Tibial nerve (tissue), 4 donors: ENCODE measurements at regions not wholly inside any gene's neighbourhood (a gene's known extent, or its start where the extent isn't known, plus 50 kb on each side); places are given as distances from the start of the nearest gene placed in this dataset.
A peak's percentile ranks its signal among the peaks of the same experiment; 100 is the strongest.

Experiments used
- DNase-seq, 2 donors: peaks; one replicate each; pipeline ENCODE4 v3.0.0-alpha.2; 2019; ENCODE audit warnings: low spot score in 2 of 2
- H3K27ac ChIP-seq, 4 donors: fragments of 200-600 bp; sonication (generic) in 3 of 4; one replicate each; pipeline ENCODE4 v1.5.1; 2017 to 2019; ENCODE audit warnings: mild to moderate bottlenecking in 1 of 4
- H3K27me3 ChIP-seq, 2 donors: fragments of 200-600 bp; sonication (generic) in 1 of 2; one replicate each; pipeline versions ENCODE4 v1.5.1 to v1.6.0; 2017 to 2019
- H3K36me3 ChIP-seq, 3 donors: fragments of 200-600 bp; sonication (generic); one replicate each; pipeline ENCODE4 v1.5.1; 2018 to 2019
- H3K4me1 ChIP-seq, 4 donors: fragments of 200-600 bp; sonication (generic) in 3 of 4; one replicate each; pipeline ENCODE4 v1.5.1; 2017 to 2019
- H3K4me3 ChIP-seq, 4 donors: fragments of 200-600 bp; sonication (generic) in 3 of 4; one replicate each; pipeline ENCODE4 v1.5.1; 2017 to 2019; ENCODE audit warnings: mild to moderate bottlenecking in 1 of 4, moderate library complexity in 1 of 4
- H3K9me3 ChIP-seq, 4 donors: fragments of 200-600 bp; sonication (generic) in 3 of 4; one replicate each; pipeline ENCODE4 v1.5.1; 2017 to 2019
- EP300 ChIP-seq, 2 donors: sonication (generic); formaldehyde crosslinking; IDR thresholded peaks; one replicate each; pipeline ENCODE4 v1.6.1; 2017; ENCODE audit warnings: antibody characterized with exemption in 2 of 2, mild to moderate bottlenecking in 1 of 2
- POLR2A ChIP-seq, 2 donors: fragments of 450-650 bp; IDR thresholded peaks; one replicate each; pipeline ENCODE4 v1.6.1; 2017; ENCODE audit warnings: antibody characterized with exemption in 2 of 2, mild to moderate bottlenecking in 2 of 2, moderate library complexity in 2 of 2
- WGBS, 2 donors: methylation state at CpG; one replicate each; pipeline ENCODE4 v1.1.5; 2018; 5-methylcytosine and 5-hydroxymethylcytosine counted together
- TF ChIP-seq, protein P1 (sequence below), 5 experiments: fragments of 200-600 bp in 3 of 5; fragments of 450-650 bp in 2 of 5; sonication (generic) in 3 of 5; IDR thresholded peaks; one replicate each; pipeline ENCODE4 v1.5.1; 2016 to 2019; ENCODE audit warnings: antibody characterized with exemption in 5 of 5, mild to moderate bottlenecking in 3 of 5, moderate library complexity in 2 of 5

DNA sequence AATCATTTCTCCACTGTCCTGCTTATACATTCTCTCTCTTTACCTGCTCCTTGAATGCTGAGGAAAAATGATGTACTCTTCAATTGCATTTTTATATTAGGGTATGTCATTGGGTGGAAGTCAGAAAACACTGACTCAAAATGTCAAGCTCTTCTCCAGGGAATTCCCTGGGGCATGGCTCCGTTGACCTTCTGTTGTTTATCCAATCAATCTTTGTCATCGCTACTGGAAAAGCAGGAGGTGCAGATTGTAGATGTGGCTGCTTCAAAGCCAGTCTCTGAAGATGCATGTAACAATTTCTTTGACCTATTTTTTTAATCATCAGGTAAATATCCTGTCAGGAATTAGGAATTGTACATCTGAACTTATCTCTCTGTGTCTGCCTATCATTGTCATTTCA, 63.9 kb upstream of the TENT5A start:
- H3K4me3 ChIP-seq = no peak overlapping the region
- no peaks in the 10 kb centered on the region for H3K9me3 ChIP-seq
- no peaks in the 10 kb centered on the region for H3K27me3 ChIP-seq
- H3K36me3 ChIP-seq = no peaks in the 10 kb centered on the region
- TF ChIP-seq, protein P1, sequence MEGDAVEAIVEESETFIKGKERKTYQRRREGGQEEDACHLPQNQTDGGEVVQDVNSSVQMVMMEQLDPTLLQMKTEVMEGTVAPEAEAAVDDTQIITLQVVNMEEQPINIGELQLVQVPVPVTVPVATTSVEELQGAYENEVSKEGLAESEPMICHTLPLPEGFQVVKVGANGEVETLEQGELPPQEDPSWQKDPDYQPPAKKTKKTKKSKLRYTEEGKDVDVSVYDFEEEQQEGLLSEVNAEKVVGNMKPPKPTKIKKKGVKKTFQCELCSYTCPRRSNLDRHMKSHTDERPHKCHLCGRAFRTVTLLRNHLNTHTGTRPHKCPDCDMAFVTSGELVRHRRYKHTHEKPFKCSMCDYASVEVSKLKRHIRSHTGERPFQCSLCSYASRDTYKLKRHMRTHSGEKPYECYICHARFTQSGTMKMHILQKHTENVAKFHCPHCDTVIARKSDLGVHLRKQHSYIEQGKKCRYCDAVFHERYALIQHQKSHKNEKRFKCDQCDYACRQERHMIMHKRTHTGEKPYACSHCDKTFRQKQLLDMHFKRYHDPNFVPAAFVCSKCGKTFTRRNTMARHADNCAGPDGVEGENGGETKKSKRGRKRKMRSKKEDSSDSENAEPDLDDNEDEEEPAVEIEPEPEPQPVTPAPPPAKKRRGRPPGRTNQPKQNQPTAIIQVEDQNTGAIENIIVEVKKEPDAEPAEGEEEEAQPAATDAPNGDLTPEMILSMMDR (IDR thresholded peaks at IDR 0.05) = no peak
- no peak for TF ChIP-seq EP300 (IDR thresholded peaks at IDR 0.05)
- no peak for TF ChIP-seq POLR2A (IDR thresholded peaks at IDR 0.05)
- WGBS, 2 donors = 65 to 67% methylated on average over 2 of the region's 2 CpGs
- H3K4me1 ChIP-seq = no peaks in the 10 kb centered on the region
- no peak for DNase-seq
- H3K27ac ChIP-seq = no peak overlapping the region

DNA sequence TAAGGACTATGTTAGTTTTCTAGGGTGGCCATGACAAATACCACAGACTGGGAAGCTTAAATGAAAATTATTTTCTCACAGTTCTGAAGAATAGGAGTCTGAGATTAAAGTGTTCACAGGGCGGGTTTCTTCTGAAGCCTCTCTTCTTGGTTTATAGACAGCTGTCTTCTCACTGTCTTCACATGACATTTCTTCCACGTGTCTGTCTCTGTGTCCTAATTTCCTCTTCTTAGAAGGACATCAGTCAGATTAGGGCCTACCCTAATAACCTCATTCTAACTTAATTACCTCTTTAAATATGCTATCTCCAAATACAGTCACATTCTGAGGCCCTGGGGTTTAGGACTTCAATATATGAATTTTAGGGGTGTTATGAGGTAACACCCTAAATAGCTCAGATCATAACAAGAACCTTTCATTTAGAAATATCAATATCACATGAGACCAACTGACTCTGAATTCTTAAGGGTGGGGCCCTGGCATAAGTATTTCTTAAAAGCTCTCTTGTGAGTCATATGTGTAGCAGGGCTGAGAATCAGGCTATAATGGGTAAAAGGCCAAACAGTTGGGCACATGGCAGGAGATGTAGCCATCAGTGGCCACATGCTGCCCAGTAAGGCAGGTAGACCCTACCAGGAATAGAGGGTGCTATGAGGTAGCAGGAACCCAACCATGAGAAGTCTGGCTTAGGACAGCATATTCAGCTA, 62.0 kb upstream of the TENT5A start:
- 52 to 56% methylated on average over 2 of the region's 2 CpGs for WGBS, 2 donors
- TF ChIP-seq POLR2A (IDR thresholded peaks at IDR 0.05) = no peak
- no peak for TF ChIP-seq EP300 (IDR thresholded peaks at IDR 0.05)
- TF ChIP-seq, protein P1 (IDR thresholded peaks at IDR 0.05) = no peak
- Histone ChIP-seq H3K27me3 (no peaks in the 10 kb centered on the region), H3K27ac (no peak overlapping the region), H3K4me1 (no peaks in the 10 kb centered on the region), H3K36me3 (no peaks in the 10 kb centered on the region), H3K9me3 (no peaks in the 10 kb centered on the region), H3K4me3 (no peak overlapping the region)
- DNase-seq = no peak

DNA sequence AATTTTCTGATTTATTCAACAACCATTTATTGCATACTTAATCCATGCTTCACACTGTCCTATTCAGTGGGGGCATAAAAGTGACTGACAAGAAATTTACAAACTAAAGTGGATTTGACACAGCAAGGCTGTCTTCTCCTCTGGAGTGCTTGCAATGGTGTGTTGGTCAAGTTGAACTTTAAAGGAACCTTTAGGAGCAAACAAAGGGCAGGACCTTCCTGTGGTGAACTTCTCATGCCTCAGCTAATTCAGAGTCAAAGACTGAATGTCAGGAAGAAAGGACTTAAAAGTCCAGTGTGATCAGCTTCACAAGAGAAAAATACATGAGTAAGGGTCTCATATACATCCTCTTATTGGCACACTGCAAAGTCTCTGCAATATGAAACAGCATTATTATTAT, 60.8 kb upstream of the TENT5A start:
- no peak for DNase-seq
- Histone ChIP-seq H3K27ac (no peak overlapping the region), H3K4me1 (peaks cover 0 to 12% (median 2%) of the 10 kb centered on the region in 4 donors), H3K36me3 (no peaks in the 10 kb centered on the region), H3K4me3 (no peak overlapping the region), H3K27me3 (no peaks in the 10 kb centered on the region), H3K9me3 (no peaks in the 10 kb centered on the region)
- TF ChIP-seq EP300 (IDR thresholded peaks at IDR 0.05) (no peak), POLR2A (IDR thresholded peaks at IDR 0.05) (no peak)
- TF ChIP-seq, protein P1 (IDR thresholded peaks at IDR 0.05) = no peak

DNA sequence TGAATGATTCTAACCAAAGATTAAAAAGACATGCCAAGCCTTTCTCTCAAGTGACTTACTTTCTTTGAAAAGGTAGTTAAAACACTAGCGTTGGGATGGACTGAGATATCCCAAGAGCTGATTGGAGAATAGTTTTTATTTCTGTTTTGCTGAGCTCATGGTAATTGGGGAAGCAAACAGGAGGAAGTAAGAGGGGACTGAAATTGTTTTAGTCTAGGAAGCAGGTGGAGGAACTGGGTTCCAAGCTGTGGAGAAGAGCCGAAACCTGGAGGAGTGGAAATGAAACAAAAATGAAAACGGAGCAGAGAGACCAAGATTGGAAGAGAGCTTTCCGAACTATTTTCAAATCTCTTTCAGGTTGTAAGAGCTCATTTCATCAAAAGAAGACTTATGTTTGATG, 59.9 kb upstream of the TENT5A start:
- H3K27me3 ChIP-seq = no peaks in the 10 kb centered on the region
- TF ChIP-seq POLR2A (IDR thresholded peaks at IDR 0.05) (no peak), EP300 (IDR thresholded peaks at IDR 0.05) (no peak)
- no peaks in the 10 kb centered on the region for H3K36me3 ChIP-seq
- peaks cover 0 to 13% (median 2%) of the 10 kb centered on the region in 4 donors for H3K4me1 ChIP-seq
- H3K9me3 ChIP-seq = no peaks in the 10 kb centered on the region
- no peak overlapping the region for H3K27ac ChIP-seq
- DNase-seq = no peak
- no peak overlapping the region for H3K4me3 ChIP-seq
- 81 to 83% methylated on average over 4 of the region's 4 CpGs for WGBS, 2 donors

DNA sequence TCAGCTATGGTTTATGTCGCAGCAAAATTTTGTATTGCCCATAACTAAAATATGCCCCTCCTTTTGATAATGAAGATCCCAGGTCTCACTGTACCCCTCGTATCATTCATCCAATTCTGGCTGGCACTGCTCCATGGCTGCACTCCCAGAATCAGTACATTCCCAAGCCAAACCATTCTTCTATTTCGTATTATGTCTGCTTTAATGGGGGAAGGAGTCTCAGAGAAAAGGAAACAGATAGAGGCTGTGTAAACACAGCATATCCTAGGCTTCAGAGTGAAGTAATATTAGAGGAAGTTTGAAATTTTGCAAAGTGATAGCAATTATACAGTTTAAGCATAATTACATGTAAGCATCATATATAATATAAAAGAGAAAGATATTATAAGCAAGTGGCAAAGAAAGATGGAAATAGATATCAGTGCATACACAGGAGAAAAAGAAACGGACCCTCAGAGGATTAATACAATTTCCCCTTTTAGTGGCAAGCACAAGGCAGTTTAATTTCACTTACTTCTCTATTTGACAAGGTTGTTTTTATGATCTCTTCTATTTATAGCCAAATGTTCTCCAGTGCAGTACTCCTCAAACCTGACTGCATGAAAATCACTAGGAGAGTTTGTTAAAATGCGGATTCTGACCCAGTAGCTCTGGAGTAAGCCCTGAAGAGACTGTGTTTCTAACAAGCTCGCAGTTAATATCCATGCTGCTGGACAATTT, 56.5 kb upstream of the TENT5A start:
- WGBS, 2 donors = 28 to 35% methylated on average over 6 of the region's 6 CpGs
- Histone ChIP-seq H3K36me3 (no peaks in the 10 kb centered on the region), H3K9me3 (no peaks in the 10 kb centered on the region), H3K27ac (peak overlapping the region in 3 of 4 donors; percentile 25 to 49 (median 45)), H3K4me3 (peak overlapping the region in 2 of 4 donors; percentile 12 to 20), H3K4me1 (peaks cover 0 to 13% (median 2%) of the 10 kb centered on the region in 4 donors), H3K27me3 (no peaks in the 10 kb centered on the region)
- TF ChIP-seq, protein P1 (IDR thresholded peaks at IDR 0.05) = no peak
- no peak for TF ChIP-seq POLR2A (IDR thresholded peaks at IDR 0.05)
- TF ChIP-seq EP300 (IDR thresholded peaks at IDR 0.05) = no peak
- DNase-seq = no peak
